A549 (cell line): ENCODE measurements at regions not wholly inside any gene's neighbourhood (a gene's known extent, or its start where the extent isn't known, plus 50 kb on each side); places are given as distances from the start of the nearest gene placed in this dataset.

Experiments
- BHLHE40 ChIP-seq: IDR thresholded peaks from 2 replicates; pipeline ENCODE4 v1.6.1; 2012; ENCODE audit warnings: low read depth, low read length, inconsistent platforms
- CBX2 ChIP-seq: fragments of 200-600 bp; sonication (generic); IDR thresholded peaks from 2 replicates; pipeline ENCODE4 v1.6.1; 2016; ENCODE audit warnings: low read depth, mild to moderate bottlenecking, borderline replicate concordance
- CHD2 ChIP-seq: fragments of 150-350 bp; IDR thresholded peaks from 2 replicates; pipeline ENCODE4 v1.6.1; 2014; ENCODE audit warnings: low read length; ENCODE audit not compliant: partially characterized antibody
- CTCF ChIP-seq: fragments of >200 bp; sonication (Bioruptor Twin); formaldehyde crosslinking; IDR thresholded peaks from 3 replicates; pipeline ENCODE4 v1.5.1; 2016
- EHMT2 ChIP-seq: fragments of 200-600 bp; sonication (generic); IDR thresholded peaks from 2 replicates; pipeline ENCODE4 v1.6.1; 2016; ENCODE audit warnings: antibody characterized with exemption, low read depth, mild to moderate bottlenecking, moderate library complexity
- ELK1 ChIP-seq: fragments of 150-350 bp; IDR thresholded peaks from 2 replicates; pipeline ENCODE4 v1.6.1; 2014; ENCODE audit warnings: low read depth, mild to moderate bottlenecking, low read length
- JUN ChIP-seq, 2 experiments: fragments of >200 bp; sonication (Bioruptor Twin); formaldehyde crosslinking; IDR thresholded peaks; 2 replicates in 1 of 2; 3 replicates in 1 of 2; pipeline ENCODE4 v1.6.1; 2016 to 2017
- MAZ ChIP-seq: fragments of 150-350 bp; IDR thresholded peaks from 2 replicates; pipeline ENCODE4 v1.6.1; 2014; ENCODE audit warnings: antibody characterized with exemption, low read depth, low read length, borderline replicate concordance
- PHF8 ChIP-seq: fragments of 200-600 bp; sonication (generic); IDR thresholded peaks from 2 replicates; pipeline ENCODE4 v1.6.1; 2016; ENCODE audit warnings: low read depth, mild to moderate bottlenecking, antibody characterized with exemption, moderate library complexity, borderline replicate concordance
- POLR2A ChIP-seq: IDR thresholded peaks from 2 replicates; pipeline ENCODE4 v1.6.1; 2012; ENCODE audit warnings: mild to moderate bottlenecking, low read length
- POLR2AphosphoS2 ChIP-seq: conservative IDR thresholded peaks from 2 replicates; pipeline ENCODE4 v1.6.1; 2012; ENCODE audit warnings: low read length, improper control_type of control experiment, inconsistent platforms
- RAD21 ChIP-seq, 2 experiments: fragments of >200 bp in 1 of 2; sonication (Bioruptor Twin) in 1 of 2; formaldehyde crosslinking in 1 of 2; IDR thresholded peaks in 1 of 2; conservative IDR thresholded peaks in 1 of 2; 2 replicates in 1 of 2; 3 replicates in 1 of 2; pipeline ENCODE4 v1.6.1; 2012 to 2018; ENCODE audit warnings: inconsistent platforms in 1 of 2
- ZFP36 ChIP-seq: fragments of 450-650 bp; IDR thresholded peaks from 2 replicates; pipeline ENCODE4 v1.6.1; 2014; ENCODE audit warnings: borderline replicate concordance; ENCODE audit not compliant: partially characterized antibody

GRCh38 chr9:87307848-87308247, 189.8 kb upstream of the DAPK1 start:
- no peak for TF ChIP-seq CTCF
- TF ChIP-seq PHF8: no peak
- TF ChIP-seq POLR2A: no peak
- no peak for TF ChIP-seq EHMT2
- no peak for TF ChIP-seq RAD21 (conservative IDR thresholded peaks at IDR 0.05 in 1 of 2, IDR thresholded peaks at IDR 0.05 in 1 of 2)
- TF ChIP-seq CHD2: no peak
- TF ChIP-seq MAZ: no peak
- no peak for TF ChIP-seq CBX2
- TF ChIP-seq BHLHE40: no peak
- no peak for TF ChIP-seq ZFP36
- TF ChIP-seq POLR2AphosphoS2: no peak
- TF ChIP-seq JUN (IDR thresholded peaks at IDR 0.05): no peak
- no peak for TF ChIP-seq ELK1
